Fibroblast of lung (primary cell): ENCODE measurements at regions not wholly inside any gene's neighbourhood (a gene's known extent, or its start where the extent isn't known, plus 50 kb on each side); places are given as distances from the start of the nearest gene placed in this dataset.

ENCODE experiments used
- EZH2 ChIP-seq: IDR thresholded peaks from 2 replicates; pipeline ENCODE4 v1.5.1; 2012; ENCODE audit warnings: low read length, control low read depth, mild to moderate bottlenecking; ENCODE audit errors: missing control alignments
- TF ChIP-seq, protein P1 (sequence below), 2 donors: IDR thresholded peaks in 1 of 2; conservative IDR thresholded peaks in 1 of 2; 1 replicate in 1 of 2; 2 replicates in 1 of 2; pipeline ENCODE4 v1.5.1; 2011 to 2012; ENCODE audit warnings: low read length in 2 of 2, control low read depth in 1 of 2, inconsistent platforms in 1 of 2, low read depth in 1 of 2, mild to moderate bottlenecking in 1 of 2

GRCh38 chr10:31095677-31096560, 64.3 kb upstream of the ZNF438 start:
- TF ChIP-seq, protein P1, sequence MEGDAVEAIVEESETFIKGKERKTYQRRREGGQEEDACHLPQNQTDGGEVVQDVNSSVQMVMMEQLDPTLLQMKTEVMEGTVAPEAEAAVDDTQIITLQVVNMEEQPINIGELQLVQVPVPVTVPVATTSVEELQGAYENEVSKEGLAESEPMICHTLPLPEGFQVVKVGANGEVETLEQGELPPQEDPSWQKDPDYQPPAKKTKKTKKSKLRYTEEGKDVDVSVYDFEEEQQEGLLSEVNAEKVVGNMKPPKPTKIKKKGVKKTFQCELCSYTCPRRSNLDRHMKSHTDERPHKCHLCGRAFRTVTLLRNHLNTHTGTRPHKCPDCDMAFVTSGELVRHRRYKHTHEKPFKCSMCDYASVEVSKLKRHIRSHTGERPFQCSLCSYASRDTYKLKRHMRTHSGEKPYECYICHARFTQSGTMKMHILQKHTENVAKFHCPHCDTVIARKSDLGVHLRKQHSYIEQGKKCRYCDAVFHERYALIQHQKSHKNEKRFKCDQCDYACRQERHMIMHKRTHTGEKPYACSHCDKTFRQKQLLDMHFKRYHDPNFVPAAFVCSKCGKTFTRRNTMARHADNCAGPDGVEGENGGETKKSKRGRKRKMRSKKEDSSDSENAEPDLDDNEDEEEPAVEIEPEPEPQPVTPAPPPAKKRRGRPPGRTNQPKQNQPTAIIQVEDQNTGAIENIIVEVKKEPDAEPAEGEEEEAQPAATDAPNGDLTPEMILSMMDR (conservative IDR thresholded peaks at IDR 0.05 in 1 of 2, IDR thresholded peaks at IDR 0.05 in 1 of 2; ENCODE audit: low read depth in 1 of 2, low read length in 2 of 2), result no peak
- no peak for TF ChIP-seq EZH2
